ENCODE measurements at regions not wholly inside any gene's neighbourhood (a gene's known extent, or its start where the extent isn't known, plus 50 kb on each side); places are given as distances from the start of the nearest gene placed in this dataset.

DNA sequence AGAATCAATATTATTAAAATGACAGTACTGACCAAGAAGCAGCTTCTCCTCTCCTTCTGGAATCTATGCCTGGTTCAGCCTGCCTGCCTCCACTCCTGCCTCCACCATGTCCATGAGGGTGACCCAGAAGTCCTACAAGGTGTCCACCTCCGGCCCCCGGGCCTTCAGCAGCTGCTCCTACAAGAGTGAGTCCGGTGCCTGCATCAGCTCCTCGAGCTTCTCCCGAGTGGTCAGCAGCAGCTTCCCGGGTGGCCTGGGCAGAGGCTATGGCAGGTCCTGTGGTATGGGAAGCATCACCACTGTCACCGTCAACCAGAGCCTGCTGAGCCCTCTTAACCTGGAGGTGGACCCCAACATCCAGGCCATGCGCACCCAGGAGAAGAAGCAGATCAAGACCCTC is 822.4 kb upstream of the NEGR1 start:
- no peak for TF ChIP-seq EZH2 (IDR thresholded peaks at IDR 0.05; ENCODE audit: low read depth, unreplicated experiment)
- TF ChIP-seq CTCF (conservative IDR thresholded peaks at IDR 0.05; ENCODE audit: low read depth in 2 of 2): no peak
- TF ChIP-seq NANOG (IDR thresholded peaks at IDR 0.05; ENCODE audit: borderline replicate concordance): no peak

Measured in GM23338 (cell line).